ENCODE measurements at regions not wholly inside any gene's neighbourhood (a gene's known extent, or its start where the extent isn't known, plus 50 kb on each side); places are given as distances from the start of the nearest gene placed in this dataset.

DNA sequence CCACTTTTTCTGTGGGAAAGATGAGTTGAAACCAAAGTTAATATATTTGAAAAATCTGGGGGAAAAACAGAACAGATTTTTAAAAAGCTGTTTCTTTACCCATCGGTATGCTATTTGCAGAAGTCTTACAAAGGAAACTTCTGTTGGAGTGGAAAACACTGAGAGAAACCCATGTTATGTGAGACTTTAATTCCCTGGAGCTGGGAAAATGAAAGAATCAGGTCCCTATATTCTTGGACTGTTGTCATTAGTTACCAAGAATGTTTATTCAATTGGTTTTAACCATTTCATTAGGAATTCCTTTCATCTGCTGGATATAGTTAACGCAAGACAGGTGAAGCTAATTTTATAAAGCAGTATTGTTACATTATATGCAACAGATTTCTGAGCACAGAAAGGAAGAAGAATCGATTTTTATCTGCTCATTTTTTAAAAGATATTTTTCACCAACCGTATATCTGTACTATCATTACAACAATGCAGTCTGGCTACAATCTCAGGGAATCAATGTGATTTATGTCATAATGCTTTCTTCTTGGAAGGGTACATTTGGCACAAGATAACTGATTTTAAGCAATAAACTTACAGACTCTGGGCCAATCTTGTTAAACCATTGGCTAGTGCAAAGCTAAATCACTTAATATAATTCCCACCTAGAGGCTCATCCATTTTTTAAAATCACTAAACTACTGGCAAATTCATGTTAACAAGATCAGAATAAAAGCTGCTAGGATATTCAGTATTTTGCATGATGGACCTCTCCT, 170.0 kb downstream of the MOXD1 start:
- no peak for TF ChIP-seq POLR2A (IDR thresholded peaks at IDR 0.05; ENCODE audit: low read depth)
- TF ChIP-seq, protein P1, sequence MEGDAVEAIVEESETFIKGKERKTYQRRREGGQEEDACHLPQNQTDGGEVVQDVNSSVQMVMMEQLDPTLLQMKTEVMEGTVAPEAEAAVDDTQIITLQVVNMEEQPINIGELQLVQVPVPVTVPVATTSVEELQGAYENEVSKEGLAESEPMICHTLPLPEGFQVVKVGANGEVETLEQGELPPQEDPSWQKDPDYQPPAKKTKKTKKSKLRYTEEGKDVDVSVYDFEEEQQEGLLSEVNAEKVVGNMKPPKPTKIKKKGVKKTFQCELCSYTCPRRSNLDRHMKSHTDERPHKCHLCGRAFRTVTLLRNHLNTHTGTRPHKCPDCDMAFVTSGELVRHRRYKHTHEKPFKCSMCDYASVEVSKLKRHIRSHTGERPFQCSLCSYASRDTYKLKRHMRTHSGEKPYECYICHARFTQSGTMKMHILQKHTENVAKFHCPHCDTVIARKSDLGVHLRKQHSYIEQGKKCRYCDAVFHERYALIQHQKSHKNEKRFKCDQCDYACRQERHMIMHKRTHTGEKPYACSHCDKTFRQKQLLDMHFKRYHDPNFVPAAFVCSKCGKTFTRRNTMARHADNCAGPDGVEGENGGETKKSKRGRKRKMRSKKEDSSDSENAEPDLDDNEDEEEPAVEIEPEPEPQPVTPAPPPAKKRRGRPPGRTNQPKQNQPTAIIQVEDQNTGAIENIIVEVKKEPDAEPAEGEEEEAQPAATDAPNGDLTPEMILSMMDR (IDR thresholded peaks at IDR 0.05) = no peak

Data from esophagus muscularis mucosa (tissue), 3 donors.